IPS-18c (cell line): ENCODE measurements at regions not wholly inside any gene's neighbourhood (a gene's known extent, or its start where the extent isn't known, plus 50 kb on each side); places are given as distances from the start of the nearest gene placed in this dataset.

ENCODE experiments used
- H3K4me3 ChIP-seq: 2 replicates; pipeline ENCODE4 v1.7.0; 2013; ENCODE audit warnings: low read depth, mild to moderate bottlenecking, low read length, moderate library complexity; ENCODE audit not compliant: insufficient read depth
- H3K9me3 ChIP-seq: one replicate; pipeline ENCODE4 v1.6.1; 2013; ENCODE audit warnings: mild to moderate bottlenecking, low read length, moderate library complexity; ENCODE audit not compliant: control insufficient read depth, insufficient read depth

- no peak overlapping the region for H3K4me3 ChIP-seq
- no peaks in the 10 kb centered on the region for H3K9me3 ChIP-seq
Observed at GRCh38 chr3:104461431-104461830, 905.3 kb upstream of the ALCAM start.

GRCh38 chr3:104472221-104472620 is 894.5 kb upstream of the ALCAM start:
- H3K4me3 ChIP-seq, result no peak overlapping the region

GRCh38 chr3:104474011-104474410 is 892.7 kb upstream of the ALCAM start:
- no peak overlapping the region for H3K4me3 ChIP-seq
- H3K9me3 ChIP-seq, result no peaks in the 10 kb centered on the region

More at GRCh38 chr3:104472221-104472620, 894.5 kb upstream of the ALCAM start:
- H3K9me3 ChIP-seq, result peaks cover 2% of the 10 kb centered on the region

- H3K9me3 ChIP-seq, result no peaks in the 10 kb centered on the region
- no peak overlapping the region for H3K4me3 ChIP-seq
Observed at GRCh38 chr3:104503022-104503421, 863.7 kb upstream of the ALCAM start.

GRCh38 chr3:104510131-104510849 is 856.4 kb upstream of the ALCAM start:
- no peak overlapping the region for H3K4me3 ChIP-seq
- no peaks in the 10 kb centered on the region for H3K9me3 ChIP-seq

- Histone ChIP-seq H3K9me3 (no peaks in the 10 kb centered on the region), H3K4me3 (no peak overlapping the region)
Observed at GRCh38 chr3:104514371-104514770, 852.3 kb upstream of the ALCAM start.

GRCh38 chr3:104514776-104515175 is 851.9 kb upstream of the ALCAM start:
- Histone ChIP-seq H3K4me3 (no peak overlapping the region), H3K9me3 (no peaks in the 10 kb centered on the region)

GRCh38 chr3:104519068-104519467 is 847.6 kb upstream of the ALCAM start:
- H3K9me3 ChIP-seq, result no peaks in the 10 kb centered on the region
- no peak overlapping the region for H3K4me3 ChIP-seq

- no peaks in the 10 kb centered on the region for H3K9me3 ChIP-seq
- H3K4me3 ChIP-seq, result no peak overlapping the region
Observed at GRCh38 chr3:104519468-104520227, 847.1 kb upstream of the ALCAM start.

GRCh38 chr3:104520228-104520655 is 846.5 kb upstream of the ALCAM start:
- H3K9me3 ChIP-seq, result no peaks in the 10 kb centered on the region
- H3K4me3 ChIP-seq, result no peak overlapping the region

- Histone ChIP-seq H3K9me3 (no peaks in the 10 kb centered on the region), H3K4me3 (no peak overlapping the region)
Observed at GRCh38 chr3:104521606-104522336, 844.9 kb upstream of the ALCAM start.

GRCh38 chr3:104523136-104523535 is 843.6 kb upstream of the ALCAM start:
- H3K4me3 ChIP-seq, result no peak overlapping the region
- no peaks in the 10 kb centered on the region for H3K9me3 ChIP-seq

GRCh38 chr3:104526901-104527401 is 839.8 kb upstream of the ALCAM start:
- H3K4me3 ChIP-seq, result no peak overlapping the region

GRCh38 chr3:104530934-104531333 is 835.8 kb upstream of the ALCAM start:
- Histone ChIP-seq H3K4me3 (no peak overlapping the region), H3K9me3 (peaks cover 3% of the 10 kb centered on the region)

More at GRCh38 chr3:104526901-104527401, 839.8 kb upstream of the ALCAM start:
- peaks cover 3% of the 10 kb centered on the region for H3K9me3 ChIP-seq

GRCh38 chr3:104536715-104537114 is 830.0 kb upstream of the ALCAM start:
- H3K4me3 ChIP-seq, result no peak overlapping the region

GRCh38 chr3:104537323-104537722 is 829.4 kb upstream of the ALCAM start:
- Histone ChIP-seq H3K4me3 (no peak overlapping the region), H3K9me3 (no peaks in the 10 kb centered on the region)

More at GRCh38 chr3:104536715-104537114, 830.0 kb upstream of the ALCAM start:
- H3K9me3 ChIP-seq, result no peaks in the 10 kb centered on the region

GRCh38 chr3:104546301-104546700 is 820.4 kb upstream of the ALCAM start:
- Histone ChIP-seq H3K4me3 (no peak overlapping the region), H3K9me3 (no peaks in the 10 kb centered on the region)
